GM19023 (cell line): ENCODE measurements at regions not wholly inside any gene's neighbourhood (a gene's known extent, or its start where the extent isn't known, plus 50 kb on each side); places are given as distances from the start of the nearest gene placed in this dataset.

Experiments
- ATAC-seq: cut with Tn5 transposase; IDR thresholded peaks from one replicate; pipeline ENCODE4 v1.9.1; 2021; ENCODE audit warnings: mild to moderate bottlenecking, moderate library complexity; ENCODE audit not compliant: unreplicated experiment

- no peak for ATAC-seq
Observed at GRCh38 chr18:27595113-27595838, 410.2 kb upstream of the CHST9 start.

GRCh38 chr18:27585602-27586173 is 400.6 kb upstream of the CHST9 start:
- ATAC-seq = no peak

DNA sequence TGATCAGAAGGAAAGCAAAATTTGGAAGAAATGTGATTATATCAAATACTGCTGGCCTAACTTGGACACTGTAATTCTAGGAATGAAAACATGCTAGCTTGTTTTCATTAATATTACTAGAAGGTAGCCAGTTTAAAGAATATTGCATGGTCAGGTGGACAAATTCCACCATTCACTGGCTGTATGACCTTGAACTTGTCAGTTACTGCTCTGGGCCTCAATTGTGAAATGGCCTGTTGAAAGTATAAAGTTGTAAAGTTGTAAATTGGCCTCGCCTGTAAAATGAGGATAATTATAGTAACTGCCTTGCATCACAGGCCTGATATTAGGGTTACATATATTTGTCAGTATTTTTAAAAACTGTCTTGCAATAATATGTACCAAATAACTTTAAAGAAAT is 398.4 kb upstream of the CHST9 start:
- no peak for ATAC-seq

- ATAC-seq = no peak
Observed at GRCh38 chr18:27582760-27583412, 397.8 kb upstream of the CHST9 start.

GRCh38 chr18:27581296-27581904 is 396.3 kb upstream of the CHST9 start:
- ATAC-seq = no peak

DNA sequence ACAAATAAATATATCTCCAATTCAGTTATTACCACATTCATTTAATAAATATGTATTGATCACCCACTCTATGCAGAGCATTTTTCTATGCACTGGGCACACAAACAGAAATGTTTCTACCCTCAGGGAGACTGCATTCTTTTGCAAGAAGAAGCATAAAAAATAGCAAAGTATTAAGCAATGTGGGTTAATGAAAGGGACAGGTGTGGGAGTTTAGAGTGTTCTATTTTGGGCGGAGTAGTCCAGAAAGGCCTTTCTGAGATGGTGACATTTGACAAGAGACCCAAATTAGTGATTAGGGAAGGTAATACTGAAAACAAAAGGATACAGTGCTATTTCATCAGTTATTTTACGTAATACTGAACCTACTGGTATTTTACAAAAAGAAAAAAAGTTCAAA is 394.3 kb upstream of the CHST9 start:
- ATAC-seq = no peak

DNA sequence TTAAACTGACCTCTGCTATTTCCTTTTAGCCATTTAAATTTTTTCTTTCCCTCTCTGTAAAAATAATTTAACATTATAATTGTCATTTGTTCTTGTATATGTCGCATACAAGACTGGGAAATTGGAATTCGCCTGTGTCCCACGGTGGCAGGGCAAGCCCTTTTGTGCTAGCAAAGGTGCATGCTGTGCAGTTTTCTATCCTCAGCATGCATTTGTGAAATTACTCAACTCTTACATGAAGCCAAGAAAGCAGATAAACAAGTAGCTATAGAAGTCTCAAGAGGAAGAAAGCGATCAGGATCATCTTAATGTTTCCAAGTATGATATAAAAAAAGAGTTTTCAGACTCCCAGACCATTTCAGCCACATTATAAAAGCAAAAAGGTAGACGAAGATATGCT is 392.6 kb upstream of the CHST9 start:
- no peak for ATAC-seq

DNA sequence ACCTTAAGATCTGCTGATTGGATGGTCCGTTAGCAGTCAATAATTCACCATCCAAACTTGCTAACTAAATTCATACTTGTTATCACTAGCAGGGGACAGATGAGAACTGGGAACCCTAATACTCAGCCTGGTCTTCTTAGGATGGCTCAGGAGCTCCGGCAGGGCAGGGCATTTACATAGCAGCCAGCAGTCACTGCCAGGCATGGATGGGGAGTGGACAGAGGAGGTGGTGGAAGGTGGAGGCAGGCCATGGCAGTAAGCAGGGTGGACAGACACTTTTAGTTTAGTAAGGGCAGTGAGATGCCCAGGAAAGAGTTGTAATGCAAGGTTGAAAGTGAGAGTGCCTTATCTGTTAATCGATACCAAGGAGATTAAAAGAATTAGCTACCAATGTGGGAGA is 392.2 kb upstream of the CHST9 start:
- no peak for ATAC-seq

DNA sequence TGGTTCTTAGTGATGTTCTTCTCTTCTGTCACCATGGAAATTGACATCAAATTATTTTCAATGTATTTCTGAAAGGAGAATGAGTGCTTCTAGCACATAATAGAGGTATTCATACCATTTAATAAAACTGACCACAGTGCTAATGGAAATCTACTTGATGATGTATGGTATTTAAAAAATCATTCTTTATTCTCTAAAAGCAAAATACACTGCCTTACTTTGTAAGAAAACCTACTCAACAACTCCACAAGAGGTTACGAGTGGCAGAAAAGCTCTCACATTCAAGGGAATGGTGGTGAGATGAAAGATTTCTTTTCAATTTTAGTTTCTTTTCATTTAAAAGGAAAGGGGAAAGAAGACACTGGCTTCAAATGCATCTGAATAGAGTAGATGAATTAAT is 382.3 kb upstream of the CHST9 start:
- ATAC-seq = no peak

DNA sequence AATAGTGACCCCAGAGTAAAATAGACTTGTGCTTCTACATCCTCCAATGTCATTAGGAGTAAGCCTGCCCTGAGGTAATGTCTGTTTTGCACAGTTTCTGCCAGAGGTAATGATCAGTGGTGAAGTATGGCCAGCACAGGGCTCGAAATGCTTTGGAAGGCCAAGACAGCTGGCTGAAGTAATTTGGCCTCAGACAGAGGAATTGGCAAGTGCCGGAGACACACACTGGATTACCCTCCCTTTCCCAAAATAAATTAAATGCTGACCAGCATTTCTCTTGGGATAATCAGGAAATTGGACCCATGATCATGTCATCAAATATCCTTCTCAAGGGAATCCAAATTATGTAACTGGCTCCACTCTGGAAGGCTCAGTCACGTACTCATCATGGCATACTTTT is 379.0 kb upstream of the CHST9 start:
- ATAC-seq = no peak

DNA sequence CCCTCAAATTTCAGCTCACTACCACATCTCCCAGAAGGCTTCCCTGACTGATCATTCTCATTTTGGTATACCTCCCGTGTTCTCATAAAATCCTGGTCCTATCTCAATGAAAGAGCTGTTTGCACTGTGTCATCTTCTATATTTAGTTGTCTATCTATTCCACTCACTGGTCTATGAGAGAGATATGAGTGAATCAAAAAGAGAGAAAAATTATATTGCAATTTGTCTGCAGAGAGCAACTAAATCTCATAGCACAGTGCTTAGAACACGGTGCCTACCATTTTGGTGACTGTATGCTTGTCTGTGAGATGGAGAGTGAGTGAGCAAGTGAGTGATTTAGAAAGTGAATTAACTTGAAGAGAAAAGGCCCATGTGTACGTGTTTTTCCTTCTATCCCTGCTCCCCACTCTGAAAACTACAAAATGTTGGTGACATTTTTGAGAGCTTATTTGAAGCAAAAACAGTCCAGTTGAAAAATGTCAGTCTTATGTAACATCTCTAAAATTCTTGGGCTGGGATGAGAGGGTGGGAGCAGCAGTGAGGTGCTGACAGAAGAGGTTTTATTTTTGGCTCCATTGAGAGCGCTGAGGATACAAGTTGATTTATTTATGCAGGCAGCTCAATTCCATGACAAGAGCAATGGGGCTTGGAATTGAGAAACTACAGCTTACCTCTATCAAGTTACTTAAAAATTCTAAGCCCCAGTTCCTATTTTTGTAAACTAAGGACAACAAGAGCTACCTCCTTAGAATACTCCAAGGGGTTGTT is 373.5 kb upstream of the CHST9 start:
- no peak for ATAC-seq

- no peak for ATAC-seq
Observed at GRCh38 chr18:27556741-27557140, 371.6 kb upstream of the CHST9 start.

DNA sequence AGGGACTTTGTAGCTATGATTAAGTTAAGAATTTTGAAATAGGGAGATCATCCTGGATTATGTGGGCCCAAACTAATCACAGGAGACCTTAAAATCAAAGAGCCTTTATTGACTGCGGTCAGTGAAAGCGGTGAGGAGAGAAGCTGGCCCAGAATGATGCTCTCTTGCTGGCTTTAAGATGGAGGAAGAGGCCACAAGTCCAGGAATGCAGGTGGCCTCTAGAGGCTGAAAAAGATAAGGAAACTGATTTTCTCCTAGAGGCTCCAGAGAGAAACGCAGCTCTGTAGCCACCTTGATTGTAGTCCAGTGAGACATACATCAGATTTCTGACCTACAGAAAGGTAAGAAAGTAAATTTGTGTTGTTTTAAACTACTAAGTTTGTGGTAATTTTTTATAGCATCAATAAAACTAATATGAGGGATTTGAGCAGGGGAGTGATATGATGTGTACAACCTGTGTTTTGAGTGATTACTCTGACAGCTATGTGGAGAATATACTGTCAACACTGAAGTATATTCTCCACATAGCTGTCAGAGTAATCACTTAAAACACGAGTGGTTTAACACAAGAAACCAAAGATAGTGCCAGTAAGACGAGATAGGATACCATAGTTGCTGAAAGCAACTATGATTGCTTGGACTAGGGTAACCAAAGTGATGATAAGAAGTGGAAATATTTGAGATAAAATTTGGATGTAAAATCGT is 364.4 kb upstream of the CHST9 start:
- no peak for ATAC-seq

DNA sequence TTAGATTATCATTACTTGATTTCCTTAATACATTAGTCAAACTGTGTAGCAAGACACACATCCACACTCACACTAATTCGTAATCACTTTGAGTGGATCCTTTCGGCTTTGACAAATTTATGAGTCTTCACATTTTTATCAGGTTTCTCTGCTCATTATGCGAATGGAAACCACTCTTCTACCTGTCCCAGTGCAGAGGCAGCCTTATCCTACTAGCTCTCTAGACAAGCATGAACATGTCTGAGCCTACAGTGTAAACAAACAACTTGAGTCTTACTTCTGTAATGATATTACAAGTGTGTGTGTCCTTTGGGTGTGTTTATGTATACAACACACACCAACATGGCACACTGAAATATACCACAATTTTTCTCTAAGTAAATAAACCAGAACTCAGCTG is 361.9 kb upstream of the CHST9 start:
- ATAC-seq = no peak

DNA sequence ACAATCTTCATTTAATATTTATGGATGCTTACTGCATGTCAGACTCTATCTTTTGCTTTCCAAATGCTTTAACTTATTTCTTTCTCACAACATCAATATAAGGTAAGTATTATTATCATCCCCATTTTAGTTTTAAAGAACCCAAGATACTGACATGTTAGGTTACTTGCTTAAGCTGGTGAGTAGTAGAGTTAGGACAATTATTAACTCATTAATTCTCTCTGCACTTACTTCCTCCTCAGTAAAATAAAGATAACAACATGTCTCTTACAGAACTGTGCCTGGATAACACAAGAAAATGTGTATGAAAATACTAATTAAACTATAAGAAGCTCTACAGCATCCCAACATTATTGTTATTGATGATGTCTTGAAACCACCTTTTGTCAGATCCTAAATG is 359.1 kb upstream of the CHST9 start:
- no peak for ATAC-seq

DNA sequence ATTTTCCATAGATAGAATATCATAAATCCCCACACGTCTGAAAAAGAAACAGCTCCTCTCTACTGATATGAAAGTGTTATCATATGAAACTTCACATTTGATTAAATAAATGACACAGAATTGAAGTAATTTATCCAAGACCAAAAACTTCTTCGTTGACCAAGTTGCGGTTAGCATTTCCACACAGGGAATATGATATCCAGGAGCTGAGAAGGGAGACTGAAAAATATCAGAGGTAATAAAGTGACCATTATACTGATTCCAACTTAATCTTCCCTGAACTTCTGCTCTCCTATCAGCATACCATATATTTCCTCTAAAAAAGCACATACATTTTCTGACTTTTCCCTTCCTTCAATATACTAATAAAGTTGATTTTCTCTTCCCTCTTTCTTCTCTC is 356.2 kb upstream of the CHST9 start:
- ATAC-seq = no peak

DNA sequence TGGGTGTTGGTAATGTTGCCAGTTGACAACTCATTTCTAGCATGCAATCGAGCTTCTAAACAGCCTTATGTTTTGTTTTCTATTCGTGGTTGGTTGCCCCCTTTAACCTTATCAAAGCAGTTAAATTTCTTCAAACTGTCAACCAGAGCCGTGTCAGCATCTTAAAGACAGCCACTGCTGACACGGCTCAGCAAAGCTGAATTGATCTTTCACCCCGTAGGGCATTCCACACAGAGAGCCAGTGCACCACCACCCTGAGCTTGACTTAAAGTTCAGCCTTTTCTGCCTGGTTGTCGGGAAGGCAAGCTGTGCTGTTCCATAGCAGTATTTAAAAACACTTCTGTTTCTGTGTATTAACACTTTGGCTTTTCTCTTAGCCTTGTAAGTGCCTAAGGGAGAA is 355.0 kb upstream of the CHST9 start:
- ATAC-seq = no peak

DNA sequence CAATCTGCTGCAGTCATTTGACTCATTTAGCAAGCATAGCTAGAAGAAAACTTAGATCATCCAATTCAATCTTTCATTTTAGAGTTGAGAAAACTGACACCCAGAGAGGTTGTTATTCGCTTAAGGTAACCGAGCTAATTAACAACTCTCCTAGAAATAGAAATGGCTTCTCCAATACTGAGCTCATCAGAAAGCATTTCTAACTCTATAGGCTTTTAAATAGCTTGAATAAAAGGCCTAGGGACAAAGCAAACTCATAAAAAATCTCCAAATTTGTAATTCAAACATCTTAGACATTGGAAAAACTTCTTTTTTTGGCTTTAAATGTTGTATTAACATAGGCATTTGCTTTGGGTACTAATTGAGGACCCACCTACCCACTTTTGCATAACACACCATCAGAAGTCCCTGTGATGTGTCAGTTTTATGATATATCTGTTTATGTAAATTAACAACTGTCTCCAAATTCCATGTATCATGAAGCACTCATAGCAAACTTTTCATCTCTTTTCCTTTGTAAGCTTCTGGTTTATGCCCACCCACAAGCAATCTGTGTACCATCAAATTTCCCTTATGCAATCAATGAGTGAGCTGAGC is 343.9 kb upstream of the CHST9 start:
- no peak for ATAC-seq

DNA sequence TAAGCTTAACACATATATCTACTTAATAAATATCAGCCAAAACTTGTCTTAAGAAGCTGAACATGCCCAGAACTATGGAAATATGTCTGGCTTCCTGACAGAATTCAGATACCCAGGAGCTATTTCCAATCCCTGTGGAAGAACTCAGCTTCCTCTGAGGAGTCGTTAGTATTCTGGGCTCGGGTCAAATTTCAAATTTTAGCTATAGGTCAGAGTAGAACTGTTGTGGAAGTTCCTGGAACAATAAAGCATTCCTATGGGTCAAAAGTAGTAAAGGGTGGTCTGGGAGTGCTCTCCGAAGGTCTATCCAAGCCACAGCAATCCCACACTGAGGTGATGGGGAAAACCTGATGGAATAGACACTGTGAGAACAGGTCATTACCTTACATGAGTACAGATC is 342.7 kb upstream of the CHST9 start:
- ATAC-seq = no peak

GRCh38 chr18:27520401-27520800 is 335.3 kb upstream of the CHST9 start:
- no peak for ATAC-seq
